CD4-positive, alpha-beta T cell (primary cell): ENCODE measurements at regions not wholly inside any gene's neighbourhood (a gene's known extent, or its start where the extent isn't known, plus 50 kb on each side); places are given as distances from the start of the nearest gene placed in this dataset.
A peak's percentile ranks its signal among the peaks of the same experiment; 100 is the strongest.

ENCODE experiments used
- ATAC-seq: fragments of 200-7000 bp; cut with Tn5 transposase; one replicate; pipeline ENCODE4 v1.10.0; 2022; ENCODE audit warnings: mild to moderate bottlenecking; ENCODE audit not compliant: poor library complexity
- CTCF ChIA-PET: fragments of 350-600 bp; sonication (Branson Sonifier 250); formaldehyde crosslinking; loops from one replicate; lab custom pipeline; 2021; ENCODE audit warnings: antibody characterized with exemption, inconsistent platforms; lab: Charles Lee
- POLR2A ChIA-PET: fragments of 350-600 bp; sonication (Branson Sonifier 250); formaldehyde crosslinking; loops from one replicate; lab custom pipeline; 2021; ENCODE audit warnings: antibody characterized with exemption, inconsistent platforms; lab: Charles Lee
- DNase-seq, 14 experiments: peaks; one replicate each; pipeline ENCODE4 v3.0.0-alpha.2; 2013 to 2020; ENCODE audit warnings: mixed read lengths in 2 of 14
- H3K27ac ChIP-seq, 2 donors: one replicate each; pipeline versions ENCODE4 v1.5.1 to v1.7.0; 2013; ENCODE audit warnings: low read length in 2 of 2, low read depth in 1 of 2, mild to moderate bottlenecking in 1 of 2
- H3K27me3 ChIP-seq, 2 experiments: 1 replicate in 1 of 2; 2 replicates in 1 of 2; pipeline versions ENCODE4 v1.6.1 to v1.7.0; 2013; ENCODE audit warnings: low read length in 2 of 2, control low read depth in 1 of 2, mild to moderate bottlenecking in 1 of 2, moderate library complexity in 1 of 2; ENCODE audit not compliant: insufficient read depth in 2 of 2, control insufficient read depth in 1 of 2
- H3K36me3 ChIP-seq: one replicate; pipeline ENCODE4 v1.6.1; 2013; ENCODE audit warnings: low read length, control low read depth; ENCODE audit not compliant: insufficient read depth
- H3K4me1 ChIP-seq: one replicate; pipeline ENCODE4 v1.6.1; 2013; ENCODE audit warnings: low read length, control low read depth; ENCODE audit not compliant: insufficient read depth
- H3K4me3 ChIP-seq: one replicate; pipeline ENCODE4 v1.5.1; 2013; ENCODE audit warnings: mild to moderate bottlenecking, low read length, moderate library complexity
- H3K9me3 ChIP-seq, 2 experiments: 1 replicate in 1 of 2; 2 replicates in 1 of 2; pipeline versions ENCODE4 v1.6.1 to v1.7.0; 2013; ENCODE audit warnings: low read length in 2 of 2, mild to moderate bottlenecking in 2 of 2, control low read depth in 1 of 2, moderate library complexity in 1 of 2; ENCODE audit not compliant: control insufficient read depth in 1 of 2, insufficient read depth in 1 of 2
- H3K27ac Mint-ChIP-seq: one replicate; pipeline ENCODE4 v1.8.0; 2020; ENCODE audit warnings: mixed read lengths
- H3K27me3 Mint-ChIP-seq: one replicate; pipeline ENCODE4 v1.8.0; 2021; ENCODE audit warnings: mixed read lengths
- H3K36me3 Mint-ChIP-seq: one replicate; pipeline ENCODE4 v1.8.0; 2021; ENCODE audit warnings: low read depth, mixed read lengths
- H3K4me1 Mint-ChIP-seq: one replicate; pipeline ENCODE4 v1.8.0; 2021; ENCODE audit warnings: low read depth, mixed read lengths
- H3K4me3 Mint-ChIP-seq: one replicate; pipeline ENCODE4 v1.8.0; 2020; ENCODE audit warnings: mild to moderate bottlenecking, mixed read lengths
- H3K9me3 Mint-ChIP-seq: one replicate; pipeline ENCODE4 v1.8.0; 2020; ENCODE audit warnings: mixed read lengths
- CTCF ChIP-seq: fragments of 200-600 bp; IDR thresholded peaks from one replicate; pipeline ENCODE4 v1.8.0; 2022; ENCODE audit warnings: antibody characterized with exemption, mild to moderate bottlenecking
- intact Hi-C, 2 experiments: fragments of 100-400 bp; cut with DNase I in 1 of 2; cut with micrococcal nuclease in 1 of 2; formaldehyde crosslinking; loops; one replicate each; pipeline versions ENCODE4 v1.15.1 to v1.9.0; 2023 to 2025; cut with DNase I, micrococcal nuclease

- Mint-ChIP-seq H3K36me3 (no peaks in the 10 kb centered on the region), H3K27me3 (no peaks in the 10 kb centered on the region), H3K27ac (no peak overlapping the region), H3K9me3 (no peaks in the 10 kb centered on the region), H3K4me1 (no peaks in the 10 kb centered on the region), H3K4me3 (no peak overlapping the region)
- Histone ChIP-seq H3K4me3 (no peak overlapping the region), H3K27ac (no peak overlapping the region), H3K4me1 (peaks cover 8% of the 10 kb centered on the region), H3K36me3 (no peaks in the 10 kb centered on the region), H3K9me3 (no peaks in the 10 kb centered on the region), H3K27me3 (no peaks in the 10 kb centered on the region)
- ATAC-seq (no peak), DNase-seq (no peak)
- no peak for TF ChIP-seq CTCF
- ChIA-PET POLR2A (no interaction called here), CTCF (no interaction called here)
- intact Hi-C loops, result no loop called here
These were observed 196.4 kb downstream of the RPLP1 start for GRCh38 chr15:69648775-69649735.

GRCh38 chr15:69652293-69652692, 199.7 kb downstream of the RPLP1 start:
- H3K4me3 Mint-ChIP-seq, result no peak overlapping the region
- no peak for DNase-seq

GRCh38 chr15:69652751-69653305, 200.2 kb downstream of the RPLP1 start:
- Mint-ChIP-seq H3K4me1 (no peaks in the 10 kb centered on the region), H3K27ac (no peak overlapping the region), H3K4me3 (no peak overlapping the region), H3K36me3 (no peaks in the 10 kb centered on the region), H3K27me3 (no peaks in the 10 kb centered on the region), H3K9me3 (no peaks in the 10 kb centered on the region)
- H3K27me3 ChIP-seq, result no peaks in the 10 kb centered on the region
- ATAC-seq (no peak), DNase-seq (peak in 1 of 14 experiments; percentile 29)
- no peaks in the 10 kb centered on the region for H3K36me3 ChIP-seq
- H3K4me3 ChIP-seq, result no peak overlapping the region
- H3K4me1 ChIP-seq, result peaks cover 8% of the 10 kb centered on the region
- ChIA-PET CTCF (interaction anchor here (0.6 kb wide), 1 partner anchor 950 kb away, joined by 3 read pairs; no protein-coding TSS in a partner anchor), POLR2A (no interaction called here)
- TF ChIP-seq CTCF, result no peak
- H3K9me3 ChIP-seq, result no peaks in the 10 kb centered on the region
- H3K27ac ChIP-seq, result no peak overlapping the region
- intact Hi-C loops, result no loop called here

More at GRCh38 chr15:69652293-69652692, 199.7 kb downstream of the RPLP1 start:
- Mint-ChIP-seq H3K4me1 (no peaks in the 10 kb centered on the region), H3K9me3 (no peaks in the 10 kb centered on the region), H3K27ac (no peak overlapping the region), H3K36me3 (no peaks in the 10 kb centered on the region), H3K27me3 (no peaks in the 10 kb centered on the region)
- Histone ChIP-seq H3K4me3 (no peak overlapping the region), H3K27ac (no peak overlapping the region), H3K36me3 (no peaks in the 10 kb centered on the region), H3K4me1 (peaks cover 8% of the 10 kb centered on the region), H3K9me3 (no peaks in the 10 kb centered on the region), H3K27me3 (no peaks in the 10 kb centered on the region)
- POLR2A ChIA-PET, result no interaction called here
- TF ChIP-seq CTCF, result no peak
- CTCF ChIA-PET, result interaction anchor here (0.6 kb wide), 1 partner anchor 949 kb away, joined by 3 read pairs; no protein-coding TSS in a partner anchor
- no peak for ATAC-seq
- intact Hi-C loops, result no loop called here
